ENCODE measurements at regions not wholly inside any gene's neighbourhood (a gene's known extent, or its start where the extent isn't known, plus 50 kb on each side); places are given as distances from the start of the nearest gene placed in this dataset.
A peak's percentile ranks its signal among the peaks of the same experiment; 100 is the strongest.

GRCh38 chr7:91554883-91555282 lies 290.6 kb downstream of the FZD1 start:
- Mint-ChIP-seq H3K4me3 (no peak overlapping the region), H3K9me3 (no peaks in the 10 kb centered on the region), H3K4me1 (ENCODE audit: low read depth) (peaks cover 4% of the 10 kb centered on the region), H3K27ac (no peak overlapping the region), H3K27me3 (ENCODE audit: low read depth) (no peaks in the 10 kb centered on the region), H3K36me3 (ENCODE audit: low read depth) (no peaks in the 10 kb centered on the region)
- DNase-seq (ENCODE audit: low spot score): no peak

DNA sequence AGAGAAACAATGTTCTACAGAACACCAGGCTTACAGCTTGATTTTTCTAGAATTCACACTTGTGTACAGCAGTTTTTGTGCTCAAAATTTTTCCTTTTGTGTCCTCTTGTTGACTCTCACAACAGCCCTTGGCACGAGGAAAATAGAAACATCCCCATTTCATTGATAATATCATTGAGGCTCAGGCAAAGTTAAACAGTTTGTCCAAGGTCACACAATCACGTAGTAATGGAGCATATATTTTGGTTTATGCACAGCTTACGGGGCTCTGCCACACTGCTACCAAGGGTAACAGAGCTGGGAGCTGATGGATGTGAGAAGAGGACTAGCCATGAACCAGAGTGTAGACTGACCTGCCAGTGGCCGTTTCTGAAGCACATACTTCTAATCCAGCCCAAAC lies 292.0 kb downstream of the FZD1 start:
- no peaks in the 10 kb centered on the region for H3K27me3 Mint-ChIP-seq (ENCODE audit: low read depth)
- no peaks in the 10 kb centered on the region for H3K36me3 Mint-ChIP-seq (ENCODE audit: low read depth)
- no peak for DNase-seq (ENCODE audit: low spot score)
- H3K4me3 Mint-ChIP-seq: no peak overlapping the region
- peaks cover 4% of the 10 kb centered on the region for H3K4me1 Mint-ChIP-seq (ENCODE audit: low read depth)
- H3K9me3 Mint-ChIP-seq: no peaks in the 10 kb centered on the region
- H3K27ac Mint-ChIP-seq: no peak overlapping the region

- H3K27ac Mint-ChIP-seq: no peak overlapping the region
- no peaks in the 10 kb centered on the region for H3K36me3 Mint-ChIP-seq (ENCODE audit: low read depth)
- H3K9me3 Mint-ChIP-seq: no peaks in the 10 kb centered on the region
- no peak for DNase-seq (ENCODE audit: low spot score)
- peaks cover 4% of the 10 kb centered on the region for H3K4me1 Mint-ChIP-seq (ENCODE audit: low read depth)
- no peak overlapping the region for H3K4me3 Mint-ChIP-seq
- no peaks in the 10 kb centered on the region for H3K27me3 Mint-ChIP-seq (ENCODE audit: low read depth)
Measured at GRCh38 chr7:91556956-91557650, 292.9 kb downstream of the FZD1 start.

GRCh38 chr7:91557789-91558404 lies 293.7 kb downstream of the FZD1 start:
- H3K27ac Mint-ChIP-seq: no peak overlapping the region
- DNase-seq (ENCODE audit: low spot score): no peak

GRCh38 chr7:91559947-91560346 lies 295.7 kb downstream of the FZD1 start:
- no peak overlapping the region for H3K27ac Mint-ChIP-seq
- H3K27me3 Mint-ChIP-seq (ENCODE audit: low read depth): no peaks in the 10 kb centered on the region
- H3K4me1 Mint-ChIP-seq (ENCODE audit: low read depth): peaks cover 4% of the 10 kb centered on the region
- DNase-seq (ENCODE audit: low spot score): no peak
- no peaks in the 10 kb centered on the region for H3K36me3 Mint-ChIP-seq (ENCODE audit: low read depth)
- no peak overlapping the region for H3K4me3 Mint-ChIP-seq
- H3K9me3 Mint-ChIP-seq: no peaks in the 10 kb centered on the region

More at GRCh38 chr7:91557789-91558404, 293.7 kb downstream of the FZD1 start:
- H3K4me3 Mint-ChIP-seq: peak overlapping the region; percentile 10
- H3K4me1 Mint-ChIP-seq (ENCODE audit: low read depth): peaks cover 4% of the 10 kb centered on the region
- H3K36me3 Mint-ChIP-seq (ENCODE audit: low read depth): no peaks in the 10 kb centered on the region
- H3K27me3 Mint-ChIP-seq (ENCODE audit: low read depth): no peaks in the 10 kb centered on the region
- H3K9me3 Mint-ChIP-seq: no peaks in the 10 kb centered on the region

- no peak overlapping the region for H3K4me3 Mint-ChIP-seq
- no peaks in the 10 kb centered on the region for H3K9me3 Mint-ChIP-seq
- H3K27ac Mint-ChIP-seq: no peak overlapping the region
- H3K4me1 Mint-ChIP-seq (ENCODE audit: low read depth): no peaks in the 10 kb centered on the region
- DNase-seq (ENCODE audit: low spot score): no peak
- H3K36me3 Mint-ChIP-seq (ENCODE audit: low read depth): no peaks in the 10 kb centered on the region
- no peaks in the 10 kb centered on the region for H3K27me3 Mint-ChIP-seq (ENCODE audit: low read depth)
Measured at GRCh38 chr7:91564101-91564500, 299.9 kb downstream of the FZD1 start.

- H3K9me3 Mint-ChIP-seq: no peaks in the 10 kb centered on the region
Measured at GRCh38 chr7:91564541-91564940, 300.3 kb downstream of the FZD1 start.

GRCh38 chr7:91565499-91566401 lies 301.5 kb downstream of the FZD1 start:
- Mint-ChIP-seq H3K9me3 (no peaks in the 10 kb centered on the region), H3K4me1 (ENCODE audit: low read depth) (no peaks in the 10 kb centered on the region)
- no peak for DNase-seq (ENCODE audit: low spot score)

More at GRCh38 chr7:91564541-91564940, 300.3 kb downstream of the FZD1 start:
- no peak overlapping the region for H3K4me3 Mint-ChIP-seq
- H3K36me3 Mint-ChIP-seq (ENCODE audit: low read depth): no peaks in the 10 kb centered on the region
- DNase-seq (ENCODE audit: low spot score): no peak
- H3K27me3 Mint-ChIP-seq (ENCODE audit: low read depth): no peaks in the 10 kb centered on the region
- H3K27ac Mint-ChIP-seq: no peak overlapping the region
- H3K4me1 Mint-ChIP-seq (ENCODE audit: low read depth): no peaks in the 10 kb centered on the region

GRCh38 chr7:91566402-91566732 lies 302.1 kb downstream of the FZD1 start:
- H3K27me3 Mint-ChIP-seq (ENCODE audit: low read depth): no peaks in the 10 kb centered on the region

More at GRCh38 chr7:91565499-91566401, 301.5 kb downstream of the FZD1 start:
- Mint-ChIP-seq H3K27me3 (ENCODE audit: low read depth) (no peaks in the 10 kb centered on the region), H3K36me3 (ENCODE audit: low read depth) (no peaks in the 10 kb centered on the region), H3K4me3 (no peak overlapping the region), H3K27ac (no peak overlapping the region)

GRCh38 chr7:91567081-91568012 lies 303.1 kb downstream of the FZD1 start:
- no peak overlapping the region for H3K27ac Mint-ChIP-seq
- H3K27me3 Mint-ChIP-seq (ENCODE audit: low read depth): no peaks in the 10 kb centered on the region
- no peak for DNase-seq (ENCODE audit: low spot score)
- no peaks in the 10 kb centered on the region for H3K9me3 Mint-ChIP-seq
- no peaks in the 10 kb centered on the region for H3K4me1 Mint-ChIP-seq (ENCODE audit: low read depth)
- H3K4me3 Mint-ChIP-seq: no peak overlapping the region
- H3K36me3 Mint-ChIP-seq (ENCODE audit: low read depth): no peaks in the 10 kb centered on the region

More at GRCh38 chr7:91566402-91566732, 302.1 kb downstream of the FZD1 start:
- Mint-ChIP-seq H3K9me3 (no peaks in the 10 kb centered on the region), H3K36me3 (ENCODE audit: low read depth) (no peaks in the 10 kb centered on the region), H3K4me1 (ENCODE audit: low read depth) (no peaks in the 10 kb centered on the region), H3K4me3 (no peak overlapping the region), H3K27ac (no peak overlapping the region)
- no peak for DNase-seq (ENCODE audit: low spot score)

DNA sequence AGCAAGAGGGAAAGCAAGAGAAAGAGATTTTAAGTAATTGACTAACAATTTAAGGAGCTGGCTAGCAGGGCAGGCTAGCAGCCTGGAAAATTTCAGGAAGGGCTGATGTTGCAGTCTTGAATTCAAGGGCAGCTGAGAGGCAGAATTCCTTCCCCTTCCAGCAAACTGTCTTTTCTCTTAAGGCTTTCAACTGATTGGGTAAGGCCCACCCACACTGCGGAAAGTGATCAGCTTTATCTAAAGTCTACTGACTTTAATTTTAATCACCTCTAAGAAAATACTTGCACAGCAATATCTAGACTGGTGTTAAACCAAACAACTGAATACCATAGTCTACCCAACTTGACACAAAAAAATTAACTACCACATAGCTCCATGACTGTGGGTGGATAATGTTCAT lies 303.9 kb downstream of the FZD1 start:
- Mint-ChIP-seq H3K9me3 (no peaks in the 10 kb centered on the region), H3K27me3 (ENCODE audit: low read depth) (no peaks in the 10 kb centered on the region), H3K4me3 (no peak overlapping the region), H3K36me3 (ENCODE audit: low read depth) (no peaks in the 10 kb centered on the region), H3K27ac (no peak overlapping the region), H3K4me1 (ENCODE audit: low read depth) (no peaks in the 10 kb centered on the region)
- DNase-seq (ENCODE audit: low spot score): no peak

DNA sequence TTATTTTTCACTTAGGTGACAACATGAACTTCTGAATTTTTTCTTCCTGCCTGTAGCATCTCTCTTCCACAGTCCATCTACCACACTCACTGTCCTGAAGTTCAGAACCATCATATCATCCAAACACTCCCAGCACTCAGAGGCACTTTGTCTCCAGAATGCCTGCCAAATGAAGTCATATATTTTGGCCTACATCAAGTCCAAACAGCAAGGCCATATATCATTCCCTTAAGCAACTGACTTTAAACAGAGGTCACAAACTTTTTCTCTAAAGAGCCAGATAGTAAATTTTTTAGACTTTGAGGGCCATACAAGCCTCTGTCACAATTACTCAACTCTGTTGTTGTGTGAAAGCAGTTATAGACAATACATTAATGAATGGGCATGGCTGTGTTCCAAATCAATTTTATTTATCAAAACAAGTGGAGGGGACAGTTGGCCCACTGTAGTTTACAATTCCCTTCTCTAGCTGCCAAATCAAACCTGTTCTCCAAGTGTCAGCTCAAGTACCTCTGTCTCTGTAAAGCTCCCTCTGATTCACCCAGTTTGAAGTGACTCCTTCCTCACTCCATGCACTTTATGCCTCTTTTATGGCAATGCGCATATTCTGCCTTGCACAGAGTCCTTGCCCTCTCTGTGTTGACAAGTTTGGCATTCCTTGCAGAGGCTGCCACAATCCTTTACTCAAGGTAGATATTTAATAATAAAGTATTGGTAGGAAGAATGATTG lies 305.7 kb downstream of the FZD1 start:
- no peaks in the 10 kb centered on the region for H3K27me3 Mint-ChIP-seq (ENCODE audit: low read depth)
- no peak overlapping the region for H3K4me3 Mint-ChIP-seq
- H3K4me1 Mint-ChIP-seq (ENCODE audit: low read depth): no peaks in the 10 kb centered on the region
- DNase-seq (ENCODE audit: low spot score): no peak
- H3K36me3 Mint-ChIP-seq (ENCODE audit: low read depth): no peaks in the 10 kb centered on the region
- no peaks in the 10 kb centered on the region for H3K9me3 Mint-ChIP-seq
- no peak overlapping the region for H3K27ac Mint-ChIP-seq

DNA sequence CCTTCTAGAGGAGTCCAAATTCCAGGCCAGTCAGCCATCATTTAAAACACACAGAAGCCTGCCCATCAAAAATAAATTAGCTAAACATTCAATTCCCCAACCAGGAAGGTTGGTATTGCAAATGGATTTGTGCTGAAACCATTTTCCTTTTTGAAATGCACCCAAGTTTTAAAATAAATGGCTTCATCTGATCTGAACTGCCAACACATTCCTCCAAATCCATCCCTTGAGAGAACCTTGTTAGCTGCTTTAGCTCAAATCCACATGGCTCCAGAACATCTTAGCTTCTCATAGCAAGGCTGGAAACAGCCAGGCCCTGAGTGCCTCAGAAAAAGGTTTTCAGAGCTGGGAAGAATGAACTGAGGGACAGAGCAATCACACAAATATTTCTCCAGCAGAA lies 306.3 kb downstream of the FZD1 start:
- Mint-ChIP-seq H3K36me3 (ENCODE audit: low read depth) (no peaks in the 10 kb centered on the region), H3K4me1 (ENCODE audit: low read depth) (no peaks in the 10 kb centered on the region), H3K27ac (no peak overlapping the region), H3K27me3 (ENCODE audit: low read depth) (no peaks in the 10 kb centered on the region), H3K4me3 (no peak overlapping the region), H3K9me3 (no peaks in the 10 kb centered on the region)
- DNase-seq (ENCODE audit: low spot score): no peak

Measured in T-helper 2 cell treated with Interferon-gamma antibody and Interleukin-4, amounts not matched to agents 5 μg/mL and 100 μg/mL, for 36 hours (primary cell).